ENCODE measurements at regions not wholly inside any gene's neighbourhood (a gene's known extent, or its start where the extent isn't known, plus 50 kb on each side); places are given as distances from the start of the nearest gene placed in this dataset.
"Not testable (repeated sequence)": the region's sequence is repeated elsewhere in the genome, so short reads cannot be mapped to it uniquely, and the experiment has no call there.

GRCh38 chr9:63328313-63328712, 1956.7 kb downstream of the FOXD4L5 start:
- not testable (repeated sequence) for H3K4me3 Mint-ChIP-seq; H3K9me3 Mint-ChIP-seq; H3K27ac Mint-ChIP-seq; H3K27me3 Mint-ChIP-seq (ENCODE audit: low read depth); DNase-seq (ENCODE audit: low spot score in 2 of 2, unreplicated experiment in 2 of 2); H3K4me1 Mint-ChIP-seq; H3K36me3 Mint-ChIP-seq

- not testable (repeated sequence) for H3K9me3 Mint-ChIP-seq; H3K4me3 Mint-ChIP-seq; H3K36me3 Mint-ChIP-seq; H3K4me1 Mint-ChIP-seq; H3K27me3 Mint-ChIP-seq (ENCODE audit: low read depth); H3K27ac Mint-ChIP-seq; DNase-seq (ENCODE audit: low spot score in 2 of 2, unreplicated experiment in 2 of 2)
These were observed 1957.8 kb downstream of the FOXD4L5 start for GRCh38 chr9:63327211-63327610.

- not testable (repeated sequence) for DNase-seq (ENCODE audit: low spot score in 2 of 2, unreplicated experiment in 2 of 2); H3K27me3 Mint-ChIP-seq (ENCODE audit: low read depth); H3K4me1 Mint-ChIP-seq; H3K36me3 Mint-ChIP-seq; H3K27ac Mint-ChIP-seq; H3K4me3 Mint-ChIP-seq; H3K9me3 Mint-ChIP-seq
These were observed 1958.3 kb downstream of the FOXD4L5 start for GRCh38 chr9:63326665-63327064.

GRCh38 chr9:63325696-63326095, 1959.3 kb downstream of the FOXD4L5 start:
- not testable (repeated sequence) for DNase-seq (ENCODE audit: low spot score in 2 of 2, unreplicated experiment in 2 of 2); H3K4me3 Mint-ChIP-seq; H3K36me3 Mint-ChIP-seq; H3K9me3 Mint-ChIP-seq; H3K4me1 Mint-ChIP-seq; H3K27me3 Mint-ChIP-seq (ENCODE audit: low read depth); H3K27ac Mint-ChIP-seq

GRCh38 chr9:63318093-63318492, 1966.9 kb downstream of the FOXD4L5 start:
- not testable (repeated sequence) for H3K9me3 Mint-ChIP-seq; H3K4me1 Mint-ChIP-seq; H3K27me3 Mint-ChIP-seq (ENCODE audit: low read depth); H3K4me3 Mint-ChIP-seq; H3K27ac Mint-ChIP-seq; H3K36me3 Mint-ChIP-seq; DNase-seq (ENCODE audit: low spot score in 2 of 2, unreplicated experiment in 2 of 2)

- DNase-seq (ENCODE audit: low spot score in 2 of 2, unreplicated experiment in 2 of 2); H3K4me1 Mint-ChIP-seq; H3K36me3 Mint-ChIP-seq; H3K9me3 Mint-ChIP-seq; H3K27ac Mint-ChIP-seq; H3K27me3 Mint-ChIP-seq (ENCODE audit: low read depth); H3K4me3 Mint-ChIP-seq: not testable (repeated sequence)
These were observed 1969.6 kb downstream of the FOXD4L5 start for GRCh38 chr9:63315387-63315786.

- DNase-seq (ENCODE audit: low spot score in 2 of 2, unreplicated experiment in 2 of 2); H3K27ac Mint-ChIP-seq; H3K36me3 Mint-ChIP-seq; H3K27me3 Mint-ChIP-seq (ENCODE audit: low read depth); H3K4me1 Mint-ChIP-seq; H3K4me3 Mint-ChIP-seq; H3K9me3 Mint-ChIP-seq: not testable (repeated sequence)
These were observed 1988.2 kb downstream of the FOXD4L5 start for GRCh38 chr9:63296848-63297247.

- H3K27me3 Mint-ChIP-seq (ENCODE audit: low read depth); H3K4me3 Mint-ChIP-seq; H3K4me1 Mint-ChIP-seq; H3K9me3 Mint-ChIP-seq; H3K36me3 Mint-ChIP-seq; H3K27ac Mint-ChIP-seq; DNase-seq (ENCODE audit: low spot score in 2 of 2, unreplicated experiment in 2 of 2): not testable (repeated sequence)
These were observed 1988.6 kb downstream of the FOXD4L5 start for GRCh38 chr9:63296366-63296765.

GRCh38 chr9:63289971-63290370, 1995.0 kb downstream of the FOXD4L5 start:
- not testable (repeated sequence) for H3K36me3 Mint-ChIP-seq; H3K27me3 Mint-ChIP-seq (ENCODE audit: low read depth); H3K27ac Mint-ChIP-seq; H3K4me3 Mint-ChIP-seq; H3K9me3 Mint-ChIP-seq; H3K4me1 Mint-ChIP-seq
- peak; percentile 26 to 38 for DNase-seq (ENCODE audit: low spot score in 2 of 2, unreplicated experiment in 2 of 2)

Measured in mesothelial cell of epicardium (in vitro differentiated cells).